ENCODE measurements at regions not wholly inside any gene's neighbourhood (a gene's known extent, or its start where the extent isn't known, plus 50 kb on each side); places are given as distances from the start of the nearest gene placed in this dataset.

- CTCF ChIA-PET = no interaction called here
- Histone ChIP-seq H3K4me2 (replicated peaks; ENCODE audit: low read depth, low read length, poor library complexity, severe bottlenecking) (no peak overlapping the region), H3K9ac (ENCODE audit: low read length) (no peak overlapping the region), H3K79me2 (ENCODE audit: control insufficient read depth, insufficient read depth, low read length) (no peaks in the 10 kb centered on the region), H3K4me1 (ENCODE audit: control insufficient read depth in 2 of 2, insufficient read depth in 2 of 2, low read length in 2 of 2) (peaks cover 0 to 3% of the 10 kb centered on the region in 2 donors), H3K4me3 (ENCODE audit: control extremely low read depth in 1 of 5, extremely low read depth in 1 of 5, insufficient read depth in 1 of 5, low read depth in 2 of 5, low read length in 4 of 5) (no peak overlapping the region), H2AFZ (ENCODE audit: insufficient read depth, low read depth, low read length, poor library complexity, severe bottlenecking) (no peak overlapping the region), H3K27me3 (replicated peaks in 1 of 4; ENCODE audit: control extremely low read depth in 1 of 4, control insufficient read depth in 3 of 4, insufficient read depth in 4 of 4, low read length in 3 of 4) (no peaks in the 10 kb centered on the region), H4K20me1 (ENCODE audit: control insufficient read depth, insufficient read depth, low read length, poor library complexity, severe bottlenecking) (no peaks in the 10 kb centered on the region), H3K36me3 (replicated peaks in 1 of 2; ENCODE audit: control extremely low read depth in 1 of 2, control insufficient read depth in 1 of 2, extremely low read depth in 1 of 2, insufficient read depth in 2 of 2, low read length in 1 of 2) (no peaks in the 10 kb centered on the region), H3K9me3 (ENCODE audit: control extremely low read depth in 1 of 3, control insufficient read depth in 2 of 3, insufficient read depth in 1 of 3, low read length in 2 of 3) (no peaks in the 10 kb centered on the region), H3K27ac (ENCODE audit: low read length in 2 of 2) (no peak overlapping the region)
- no peak for TF ChIP-seq EZH2 (IDR thresholded peaks at IDR 0.05; ENCODE audit: borderline replicate concordance, insufficient read depth, low read depth, low read length, poor library complexity, severe bottlenecking)
- TF ChIP-seq, protein P1, sequence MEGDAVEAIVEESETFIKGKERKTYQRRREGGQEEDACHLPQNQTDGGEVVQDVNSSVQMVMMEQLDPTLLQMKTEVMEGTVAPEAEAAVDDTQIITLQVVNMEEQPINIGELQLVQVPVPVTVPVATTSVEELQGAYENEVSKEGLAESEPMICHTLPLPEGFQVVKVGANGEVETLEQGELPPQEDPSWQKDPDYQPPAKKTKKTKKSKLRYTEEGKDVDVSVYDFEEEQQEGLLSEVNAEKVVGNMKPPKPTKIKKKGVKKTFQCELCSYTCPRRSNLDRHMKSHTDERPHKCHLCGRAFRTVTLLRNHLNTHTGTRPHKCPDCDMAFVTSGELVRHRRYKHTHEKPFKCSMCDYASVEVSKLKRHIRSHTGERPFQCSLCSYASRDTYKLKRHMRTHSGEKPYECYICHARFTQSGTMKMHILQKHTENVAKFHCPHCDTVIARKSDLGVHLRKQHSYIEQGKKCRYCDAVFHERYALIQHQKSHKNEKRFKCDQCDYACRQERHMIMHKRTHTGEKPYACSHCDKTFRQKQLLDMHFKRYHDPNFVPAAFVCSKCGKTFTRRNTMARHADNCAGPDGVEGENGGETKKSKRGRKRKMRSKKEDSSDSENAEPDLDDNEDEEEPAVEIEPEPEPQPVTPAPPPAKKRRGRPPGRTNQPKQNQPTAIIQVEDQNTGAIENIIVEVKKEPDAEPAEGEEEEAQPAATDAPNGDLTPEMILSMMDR (IDR thresholded peaks at IDR 0.05) = no peak
- Mint-ChIP-seq H3K27ac (no peak overlapping the region), H3K4me1 (peaks cover 6% of the 10 kb centered on the region), H3K9me3 (ENCODE audit: insufficient read depth) (no peaks in the 10 kb centered on the region), H3K4me3 (no peak overlapping the region), H3K27me3 (peaks cover 17% of the 10 kb centered on the region)
- intact Hi-C loops (cut with micrococcal nuclease) = no loop called here
- DNase-seq = no peak
- POLR2A ChIA-PET = no interaction called here
- 100% methylated on average over 2 of the region's 4 CpGs for WGBS (ENCODE audit: insufficient coverage)
- ATAC-seq (ENCODE audit: low read depth) = no peak
Observed at GRCh38 chr10:94238006-94238617, 124.6 kb downstream of the NOC3L start.

GRCh38 chr10:94239696-94240095, 123.0 kb downstream of the NOC3L start:
- H3K4me1 Mint-ChIP-seq = peaks cover 4% of the 10 kb centered on the region
- H3K4me3 ChIP-seq (ENCODE audit: control extremely low read depth in 1 of 5, extremely low read depth in 1 of 5, insufficient read depth in 1 of 5, low read depth in 2 of 5, low read length in 4 of 5) = no peak overlapping the region
- H3K9me3 Mint-ChIP-seq (ENCODE audit: insufficient read depth) = no peaks in the 10 kb centered on the region
- ChIA-PET CTCF (no interaction called here), POLR2A (no interaction called here)
- H3K4me3 Mint-ChIP-seq = no peak overlapping the region
- no peaks in the 10 kb centered on the region for H3K79me2 ChIP-seq (ENCODE audit: control insufficient read depth, insufficient read depth, low read length)
- H3K4me1 ChIP-seq (ENCODE audit: control insufficient read depth in 2 of 2, insufficient read depth in 2 of 2, low read length in 2 of 2) = peaks cover 0 to 3% of the 10 kb centered on the region in 2 donors
- WGBS (ENCODE audit: insufficient coverage) = no CpG with 5 or more reads among the region's 6 CpGs
- peaks cover 21% of the 10 kb centered on the region for H3K27me3 Mint-ChIP-seq
- intact Hi-C loops (cut with micrococcal nuclease) = no loop called here
- TF ChIP-seq EZH2 (IDR thresholded peaks at IDR 0.05; ENCODE audit: borderline replicate concordance, insufficient read depth, low read depth, low read length, poor library complexity, severe bottlenecking) = no peak
- TF ChIP-seq, protein P1 (IDR thresholded peaks at IDR 0.05) = no peak
- H3K27ac Mint-ChIP-seq = no peak overlapping the region
- H2AFZ ChIP-seq (ENCODE audit: insufficient read depth, low read depth, low read length, poor library complexity, severe bottlenecking) = no peak overlapping the region
- no peaks in the 10 kb centered on the region for H3K27me3 ChIP-seq (replicated peaks in 1 of 4; ENCODE audit: control extremely low read depth in 1 of 4, control insufficient read depth in 3 of 4, insufficient read depth in 4 of 4, low read length in 3 of 4)
- no peaks in the 10 kb centered on the region for H4K20me1 ChIP-seq (ENCODE audit: control insufficient read depth, insufficient read depth, low read length, poor library complexity, severe bottlenecking)
- ATAC-seq (ENCODE audit: low read depth) (no peak), DNase-seq (no peak)
- no peak overlapping the region for H3K4me2 ChIP-seq (replicated peaks; ENCODE audit: low read depth, low read length, poor library complexity, severe bottlenecking)
- no peak overlapping the region for H3K9ac ChIP-seq (ENCODE audit: low read length)
- no peak overlapping the region for H3K27ac ChIP-seq (ENCODE audit: low read length in 2 of 2)
- no peaks in the 10 kb centered on the region for H3K9me3 ChIP-seq (ENCODE audit: control extremely low read depth in 1 of 3, control insufficient read depth in 2 of 3, insufficient read depth in 1 of 3, low read length in 2 of 3)
- H3K36me3 ChIP-seq (replicated peaks in 1 of 2; ENCODE audit: control extremely low read depth in 1 of 2, control insufficient read depth in 1 of 2, extremely low read depth in 1 of 2, insufficient read depth in 2 of 2, low read length in 1 of 2) = no peaks in the 10 kb centered on the region
